ENCODE measurements at regions not wholly inside any gene's neighbourhood (a gene's known extent, or its start where the extent isn't known, plus 50 kb on each side); places are given as distances from the start of the nearest gene placed in this dataset.

- no peaks in the 10 kb centered on the region for H3K9me3 ChIP-seq
- no peak overlapping the region for H3K4me3 ChIP-seq
- H3K27me3 ChIP-seq = no peaks in the 10 kb centered on the region
- no peaks in the 10 kb centered on the region for H3K4me1 ChIP-seq (ENCODE audit: insufficient read depth)
- no peaks in the 10 kb centered on the region for H3K36me3 ChIP-seq
- WGBS, 3 donors = 19 to 43% (median 19%) methylated on average over 3 of the region's 3 CpGs
- no peak for DNase-seq
- TF ChIP-seq CTCF (IDR thresholded peaks at IDR 0.05) = no peak
- intact Hi-C loops (cut with DNase I) = no loop called here
- H3K27ac ChIP-seq = no peak overlapping the region
These were observed 600.1 kb upstream of the RAB6C start for GRCh38 chr2:129379411-129379810.

GRCh38 chr2:129381789-129382188 lies 597.7 kb upstream of the RAB6C start:
- intact Hi-C loops (cut with DNase I) = no loop called here
- DNase-seq = no peak
- TF ChIP-seq POLR2A (IDR thresholded peaks at IDR 0.05) = no peak
- TF ChIP-seq CTCF (IDR thresholded peaks at IDR 0.05) = no peak
- no peak for TF ChIP-seq EP300 (IDR thresholded peaks at IDR 0.05)
- Histone ChIP-seq H3K27ac (no peak overlapping the region), H3K4me3 (no peak overlapping the region), H3K36me3 (no peaks in the 10 kb centered on the region), H3K27me3 (no peaks in the 10 kb centered on the region), H3K9me3 (no peaks in the 10 kb centered on the region), H3K4me1 (ENCODE audit: insufficient read depth) (no peaks in the 10 kb centered on the region)

- intact Hi-C loops (cut with DNase I) = no loop called here
- no peak for DNase-seq
- TF ChIP-seq POLR2A (IDR thresholded peaks at IDR 0.05) (no peak), CTCF (IDR thresholded peaks at IDR 0.05) (no peak), EP300 (IDR thresholded peaks at IDR 0.05) (no peak)
These were observed 590.6 kb upstream of the RAB6C start for GRCh38 chr2:129388870-129389269.

GRCh38 chr2:129393816-129394215 lies 585.6 kb upstream of the RAB6C start:
- Histone ChIP-seq H3K36me3 (no peaks in the 10 kb centered on the region), H3K27ac (no peak overlapping the region), H3K27me3 (no peaks in the 10 kb centered on the region), H3K9me3 (no peaks in the 10 kb centered on the region), H3K4me1 (ENCODE audit: insufficient read depth) (no peaks in the 10 kb centered on the region), H3K4me3 (no peak overlapping the region)
- WGBS, 3 donors = 69 to 93% (median 88%) methylated on average over 2 of the region's 2 CpGs
- TF ChIP-seq EP300 (IDR thresholded peaks at IDR 0.05) = no peak
- TF ChIP-seq CTCF (IDR thresholded peaks at IDR 0.05) = no peak
- TF ChIP-seq POLR2A (IDR thresholded peaks at IDR 0.05) = no peak
- no peak for DNase-seq
- intact Hi-C loops (cut with DNase I) = no loop called here

More at GRCh38 chr2:129388870-129389269, 590.6 kb upstream of the RAB6C start:
- Histone ChIP-seq H3K27me3 (no peaks in the 10 kb centered on the region), H3K36me3 (no peaks in the 10 kb centered on the region), H3K9me3 (no peaks in the 10 kb centered on the region), H3K4me1 (ENCODE audit: insufficient read depth) (no peaks in the 10 kb centered on the region), H3K27ac (no peak overlapping the region), H3K4me3 (no peak overlapping the region)
- 74 to 90% (median 79%) methylated on average over 2 of the region's 2 CpGs for WGBS, 3 donors

Measured in ovary (tissue), 7 donors.